NCI-H1092 treated with DMSO at 0.1 percent for 48 hours (cell line): ENCODE measurements at regions not wholly inside any gene's neighbourhood (a gene's known extent, or its start where the extent isn't known, plus 50 kb on each side); places are given as distances from the start of the nearest gene placed in this dataset.

Experiments used
- DNase-seq: peaks from one replicate; lab custom pipeline; 2025; lab: John Stamatoyannopoulos, UW

DNA sequence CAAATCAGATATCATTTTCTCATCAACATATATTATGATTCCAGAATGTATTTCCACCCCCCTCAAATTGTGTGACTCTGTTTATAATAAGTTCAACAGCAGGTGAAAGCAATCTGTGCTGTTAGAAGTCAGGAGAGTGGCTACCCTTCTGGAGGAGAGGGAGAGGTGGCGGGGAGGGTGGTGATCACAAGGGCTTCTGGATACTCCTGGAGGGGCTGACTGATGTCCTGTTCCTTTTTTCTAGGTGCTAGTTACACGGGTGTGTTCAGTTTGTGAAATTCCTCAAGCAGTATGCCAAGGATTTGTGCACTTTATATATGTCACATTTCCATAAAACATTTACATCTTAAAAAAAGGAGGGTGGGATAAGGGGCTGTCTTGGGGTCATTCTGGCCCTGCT lies 119.1 kb downstream of the IRF8 start:
- no peak for DNase-seq

DNA sequence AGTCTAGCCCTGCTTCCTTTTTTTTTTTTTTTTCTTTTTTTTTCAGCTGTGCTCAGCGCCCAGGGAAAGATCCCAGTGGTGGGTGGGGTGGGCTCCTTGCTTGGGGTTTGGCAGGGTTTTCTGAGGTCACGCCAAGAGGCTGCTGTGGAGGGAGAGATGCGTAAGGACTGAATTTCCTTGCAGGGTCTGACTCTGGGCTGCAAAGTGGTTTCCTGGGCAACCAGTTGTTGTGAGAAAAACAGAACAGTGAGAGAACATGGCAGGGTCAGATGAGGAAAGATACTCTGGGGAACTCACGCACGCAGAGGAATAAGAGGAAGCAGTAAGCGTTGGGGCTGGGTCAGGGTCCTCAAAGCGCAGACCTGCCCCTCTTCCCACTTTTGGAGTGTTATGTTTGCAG lies 119.5 kb downstream of the IRF8 start:
- no peak for DNase-seq

DNA sequence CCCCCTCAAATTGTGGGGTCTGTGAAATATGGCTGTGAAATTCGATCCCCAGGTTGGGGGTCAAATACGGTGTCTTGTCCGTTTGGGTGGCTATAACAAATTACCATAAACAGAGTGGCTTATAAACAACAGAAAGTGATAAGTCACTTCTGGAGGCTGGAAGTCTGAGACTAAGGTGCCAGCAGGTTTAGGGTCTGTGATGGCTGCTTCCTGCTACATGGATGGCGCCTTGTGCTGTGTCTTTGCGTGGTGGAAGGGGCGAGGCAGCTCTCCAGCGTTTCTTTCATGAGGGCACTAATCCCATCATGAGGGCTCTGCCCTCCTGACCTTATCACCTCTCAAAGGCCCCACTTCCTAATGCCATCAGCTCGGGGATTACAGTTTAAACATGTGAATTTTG lies 120.0 kb downstream of the IRF8 start:
- no peak for DNase-seq

DNA sequence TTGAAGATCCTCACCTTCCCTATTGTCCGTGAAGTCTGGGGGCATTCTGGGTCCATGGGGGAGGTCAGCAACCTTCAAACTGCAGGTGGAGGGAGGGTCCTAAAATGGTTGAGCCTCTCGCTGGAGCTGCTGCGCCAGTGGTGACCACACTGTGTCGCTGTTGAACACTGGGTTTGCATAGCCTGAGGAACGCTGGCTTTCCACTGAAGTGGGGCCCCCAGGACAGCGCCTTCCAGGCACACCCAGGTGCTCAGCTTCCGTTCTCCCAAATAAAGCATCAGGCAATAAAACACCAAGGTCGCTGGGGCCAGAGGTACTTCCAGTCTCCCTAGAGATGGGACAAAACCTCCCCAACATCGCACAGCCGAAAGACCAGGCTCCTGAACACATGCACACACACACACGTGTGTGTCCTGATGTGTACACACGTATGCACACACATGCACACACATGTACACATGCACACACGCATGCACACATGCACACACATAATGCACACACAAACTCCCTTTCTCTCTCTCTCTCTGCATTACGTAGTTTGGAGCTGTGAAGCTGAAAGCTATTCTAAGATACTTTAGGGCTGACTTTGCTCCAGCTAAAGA lies 120.6 kb downstream of the IRF8 start:
- DNase-seq, result no peak

DNA sequence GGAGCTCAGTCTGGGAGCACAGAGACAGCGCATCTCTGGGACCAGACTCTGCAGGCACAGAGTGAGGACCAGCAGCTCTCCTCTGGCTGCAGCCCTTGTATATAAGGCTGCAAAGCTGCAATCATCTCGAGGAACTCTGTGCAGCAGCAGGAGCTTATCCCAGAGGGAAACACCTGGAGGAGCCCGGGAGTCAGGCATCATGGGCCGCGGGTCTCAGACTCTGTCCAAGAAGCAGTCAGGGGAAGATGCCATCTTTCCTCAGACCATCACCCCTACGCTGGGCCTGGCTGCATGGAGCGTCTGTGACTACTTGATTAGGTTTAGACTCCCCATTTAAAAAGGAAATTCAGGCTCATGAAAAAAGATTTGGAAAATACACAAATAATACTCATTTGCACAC lies 122.0 kb downstream of the IRF8 start:
- no peak for DNase-seq

DNA sequence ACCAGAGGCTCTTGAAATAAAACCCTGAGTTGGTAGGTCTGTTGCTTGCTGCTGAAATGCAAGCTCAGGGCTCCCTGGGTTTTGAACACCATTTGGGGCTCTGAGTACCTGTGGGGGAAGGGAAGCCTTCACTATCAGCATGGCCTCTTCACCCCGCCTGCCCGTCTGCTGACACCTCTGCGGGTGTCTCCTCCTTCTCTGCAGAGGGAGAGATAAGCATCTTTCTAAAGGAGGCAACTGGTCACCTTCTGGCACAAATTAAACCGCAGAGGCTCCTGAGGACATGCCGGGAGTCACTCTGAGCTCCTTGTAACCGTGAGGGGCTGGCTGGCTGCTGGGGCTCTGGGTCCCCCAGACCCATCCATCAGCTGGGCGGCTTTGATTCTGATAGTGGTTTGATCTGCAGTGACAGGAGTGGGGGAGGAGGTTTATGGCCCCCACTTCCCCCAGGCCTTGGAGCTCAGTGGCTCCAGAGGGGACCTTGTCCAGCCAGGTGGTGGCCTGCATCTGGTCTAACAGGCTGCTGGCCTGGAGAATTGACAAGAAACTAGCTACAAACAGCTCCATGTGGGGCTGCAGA lies 123.5 kb downstream of the IRF8 start:
- DNase-seq, result no peak

DNA sequence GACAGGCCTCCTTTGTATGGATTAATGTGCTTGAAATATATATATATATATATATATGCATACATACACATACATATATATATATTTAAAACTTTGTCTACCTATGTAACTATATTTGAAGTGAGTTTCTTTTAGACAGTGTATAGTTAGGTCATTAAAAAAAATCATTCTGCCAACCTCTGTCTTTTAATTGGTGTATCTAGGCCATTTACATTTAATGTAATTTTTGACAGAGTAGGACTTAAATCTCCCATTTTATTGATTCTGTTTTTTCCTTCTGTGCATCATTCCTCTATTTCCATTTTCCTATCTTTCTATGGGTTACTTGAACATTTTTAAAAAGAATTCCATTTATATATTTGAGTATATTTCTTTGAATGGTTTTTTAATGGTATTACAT lies 125.2 kb downstream of the IRF8 start:
- DNase-seq, result no peak

DNA sequence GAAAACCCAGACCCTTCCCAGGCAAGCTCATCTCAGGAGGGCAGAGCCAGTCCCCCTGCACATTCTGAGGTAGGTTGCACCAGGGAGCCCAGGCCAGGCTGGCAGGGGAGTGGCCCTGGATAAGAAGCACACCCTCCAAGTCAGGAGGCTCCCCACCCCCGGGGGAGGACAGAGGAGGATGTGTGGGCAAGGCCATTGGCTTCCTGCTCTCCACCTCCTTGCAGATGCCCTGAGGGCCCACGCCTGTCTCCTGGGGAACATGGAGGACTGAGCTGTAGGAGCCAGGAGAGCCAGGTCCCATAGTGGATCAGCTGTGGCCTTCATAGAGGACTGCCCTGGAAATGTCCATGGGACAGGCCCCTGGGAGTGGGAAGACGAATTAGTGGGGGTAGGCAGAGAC lies 126.7 kb downstream of the IRF8 start:
- no peak for DNase-seq

DNA sequence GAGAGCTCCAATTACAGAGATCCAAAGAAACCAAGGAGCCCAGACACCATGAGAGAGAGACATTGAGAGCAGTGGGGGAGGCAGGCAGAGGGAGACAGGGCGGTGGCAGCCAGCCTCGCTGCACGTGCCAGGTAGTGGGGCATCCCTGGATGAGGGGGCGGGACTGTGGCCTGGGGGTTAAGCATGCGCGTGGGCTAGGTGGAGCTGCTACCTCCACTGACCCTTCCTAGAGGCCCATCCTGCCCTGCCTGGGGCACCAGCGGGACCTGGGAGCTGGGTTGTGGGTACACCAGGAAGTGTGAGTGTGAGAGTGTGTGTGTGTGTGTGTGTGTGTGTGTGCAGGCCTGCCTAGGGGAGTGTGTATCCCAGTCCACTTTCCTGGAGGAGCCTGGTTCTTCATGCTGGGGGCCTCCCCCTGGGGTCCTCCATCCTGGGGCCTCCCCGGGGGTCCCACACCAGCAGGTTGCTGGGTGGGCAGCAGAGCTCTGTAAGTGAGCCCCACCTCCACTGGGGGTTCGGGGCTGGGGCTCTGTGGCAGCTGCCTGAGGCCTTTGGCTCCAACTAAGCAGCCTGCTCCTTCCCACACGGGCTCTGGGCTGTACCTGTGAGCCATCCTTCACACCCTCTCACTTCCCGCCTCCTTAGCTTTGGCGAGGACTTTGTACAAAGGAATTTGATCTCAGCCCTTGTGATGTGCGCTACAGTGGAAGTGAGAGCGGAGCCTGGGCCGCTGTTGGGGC lies 127.4 kb downstream of the IRF8 start:
- no peak for DNase-seq

DNA sequence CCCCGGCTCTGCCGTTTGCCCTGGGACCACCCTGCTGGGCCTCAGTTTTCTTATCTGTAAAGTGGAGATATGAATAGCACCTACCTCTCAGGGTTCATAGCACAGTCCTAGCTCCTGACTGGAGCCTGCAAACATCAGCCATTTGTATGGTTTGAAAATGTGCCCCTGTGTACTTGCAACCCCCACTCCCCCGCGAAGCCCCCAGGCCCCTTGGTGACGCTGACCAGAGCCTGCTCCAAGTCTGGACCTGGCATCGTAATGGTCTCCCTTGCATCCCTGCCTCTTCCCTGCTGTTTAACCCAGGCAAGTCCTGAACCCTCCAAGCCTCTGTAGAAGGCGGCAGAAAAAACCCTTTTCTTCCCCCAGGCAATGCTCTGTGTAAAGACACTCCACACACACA lies 128.0 kb downstream of the IRF8 start:
- no peak for DNase-seq

DNA sequence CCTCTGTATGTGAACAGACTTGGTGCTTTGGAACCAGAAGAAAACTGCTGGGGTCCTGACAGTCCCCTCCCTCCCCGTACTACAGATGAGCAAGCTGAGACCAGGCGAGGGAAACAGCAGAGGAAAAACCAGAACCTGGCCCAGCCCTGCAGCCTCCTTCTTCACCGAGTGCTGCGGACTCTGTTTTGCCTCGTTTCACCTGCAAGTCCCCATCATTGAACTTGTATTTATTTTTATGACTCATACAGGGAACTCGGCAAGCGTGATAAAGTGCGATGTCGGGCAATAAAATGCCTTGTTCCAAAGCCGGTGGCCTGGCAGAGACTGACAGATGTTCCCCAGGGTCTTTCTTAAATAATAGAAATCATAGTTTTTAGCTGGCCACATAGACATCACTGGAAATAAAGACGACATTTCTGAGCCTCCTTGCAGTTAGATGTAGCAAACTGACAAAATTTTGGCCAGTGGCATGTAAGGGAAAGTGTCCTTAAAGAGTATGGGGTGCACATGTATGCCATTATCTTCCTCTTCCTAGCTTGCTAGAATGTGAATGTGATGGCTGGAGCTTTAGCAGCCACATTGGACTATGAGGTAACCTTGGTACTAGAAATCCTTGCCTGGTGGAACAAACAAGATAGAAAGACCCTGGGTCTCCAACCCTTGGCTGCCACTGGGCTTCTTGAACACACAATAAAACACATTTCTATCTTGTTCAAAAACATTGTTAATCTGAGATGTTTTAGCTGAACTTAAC lies 128.6 kb downstream of the IRF8 start:
- DNase-seq, result no peak

DNA sequence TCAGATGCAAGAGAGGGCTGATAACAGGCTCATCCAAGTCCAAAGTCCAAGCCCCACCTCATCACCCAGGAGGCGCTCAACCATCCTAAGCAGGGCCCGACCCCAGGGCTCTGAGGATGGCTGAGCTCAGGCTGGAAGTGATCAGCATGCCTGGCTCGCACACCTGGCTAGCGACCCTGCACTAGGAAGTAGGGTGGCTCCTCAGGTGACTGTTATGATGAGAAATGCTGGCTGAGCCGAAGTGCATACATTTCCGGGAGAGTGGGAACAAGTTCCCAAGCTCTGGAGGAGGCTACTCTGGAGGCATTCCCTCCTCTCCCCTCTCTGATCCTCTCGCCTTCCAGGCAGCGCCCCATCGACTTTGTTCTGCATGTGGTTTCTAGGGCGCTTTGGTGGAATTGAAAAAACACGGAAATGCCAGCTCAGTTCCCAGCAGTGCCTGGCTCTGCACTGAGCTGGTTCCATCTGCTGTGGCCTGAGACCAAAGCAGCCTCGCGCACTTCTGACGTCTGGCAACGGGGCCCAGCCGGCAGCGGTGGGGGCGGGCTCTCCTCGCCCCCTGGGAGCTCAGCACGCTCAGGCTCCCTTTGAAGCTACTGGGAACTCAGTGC lies 130.3 kb downstream of the IRF8 start:
- DNase-seq, result no peak

DNA sequence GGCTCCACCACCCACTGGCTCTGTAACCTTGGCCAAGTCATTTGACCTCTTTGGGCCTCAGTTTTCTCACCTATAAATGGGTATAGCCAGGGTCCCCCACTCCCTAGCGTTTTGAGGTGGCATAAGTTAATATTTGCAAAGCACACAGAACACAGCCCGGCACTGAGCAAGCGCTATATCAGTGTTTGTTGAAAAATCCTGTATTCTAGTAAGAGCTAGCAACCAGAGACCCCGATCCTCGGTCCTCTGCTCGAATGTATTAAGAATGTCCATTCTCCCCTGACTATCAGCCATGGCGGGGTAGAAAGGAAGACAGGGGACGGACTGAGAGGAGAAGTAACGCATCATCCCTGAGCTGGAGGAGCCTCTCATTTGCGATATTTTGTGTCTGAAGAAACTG lies 131.2 kb downstream of the IRF8 start:
- DNase-seq, result no peak

DNA sequence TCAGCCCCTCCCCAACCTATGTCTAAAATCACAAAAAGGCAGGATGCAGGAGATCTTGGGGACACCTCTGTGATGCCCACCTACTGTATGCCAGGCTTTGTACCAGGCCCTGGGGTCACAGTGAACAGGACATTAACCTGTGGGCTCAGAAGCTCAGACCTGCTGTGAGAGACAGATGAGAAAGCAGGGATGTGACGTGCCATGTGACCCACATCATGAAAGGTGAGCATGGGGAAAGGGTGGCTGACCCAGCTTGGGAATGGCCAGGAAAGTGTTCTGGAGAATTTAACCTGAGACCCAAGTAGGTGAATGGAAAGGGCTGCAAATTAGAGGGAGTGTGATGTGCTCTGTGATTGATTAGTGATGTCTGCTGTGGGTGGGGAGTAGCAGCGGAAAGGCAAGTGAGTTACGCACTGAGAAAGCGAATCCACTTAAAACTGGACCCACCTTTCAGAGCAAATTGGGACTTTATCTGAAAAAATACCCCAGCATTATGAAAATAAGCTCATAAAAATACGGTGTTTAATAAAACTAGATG lies 132.2 kb downstream of the IRF8 start:
- no peak for DNase-seq

DNA sequence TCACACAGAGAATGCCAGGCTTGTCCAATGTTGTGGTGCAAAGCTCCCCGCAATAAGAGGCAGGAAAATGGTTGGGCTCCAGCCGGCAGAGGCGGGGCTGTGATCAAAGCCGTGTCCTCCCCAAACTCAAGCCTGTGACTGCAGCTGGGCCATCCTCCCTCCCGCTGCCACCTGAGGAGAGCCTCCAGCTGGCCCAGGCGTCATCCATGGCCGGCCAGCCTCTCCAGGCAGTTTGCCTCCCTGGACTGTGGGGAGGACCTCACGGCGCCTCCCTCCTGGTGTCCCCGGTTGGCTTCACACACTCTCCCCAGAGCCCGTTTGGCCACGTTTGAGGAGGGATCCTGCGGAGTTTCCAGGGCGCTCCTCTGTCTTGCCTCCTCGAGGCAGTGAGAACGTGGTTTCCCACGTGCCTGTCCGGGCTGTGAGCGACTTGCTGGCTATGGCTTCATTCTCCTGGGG lies 134.1 kb downstream of the IRF8 start:
- no peak for DNase-seq

DNA sequence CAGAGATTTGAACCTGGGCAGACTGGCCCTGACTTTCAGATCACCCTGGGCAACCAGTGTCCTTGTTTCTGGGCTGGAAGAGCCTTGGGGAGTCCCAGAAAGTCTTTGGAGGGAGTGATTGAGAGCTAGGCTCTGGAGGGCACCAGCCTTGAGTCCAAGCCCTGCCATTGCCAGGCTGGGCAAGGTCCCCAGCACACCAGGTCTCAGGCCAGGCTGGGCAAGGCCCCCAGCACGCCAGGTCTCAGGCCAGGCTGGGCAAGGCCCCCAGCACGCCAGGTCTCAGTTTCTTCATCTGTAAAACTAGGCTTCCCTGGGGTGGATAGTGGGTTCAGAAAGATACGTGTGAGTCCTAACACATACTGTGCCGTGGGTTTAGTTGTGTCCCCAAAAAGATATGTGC lies 135.0 kb downstream of the IRF8 start:
- DNase-seq, result no peak

DNA sequence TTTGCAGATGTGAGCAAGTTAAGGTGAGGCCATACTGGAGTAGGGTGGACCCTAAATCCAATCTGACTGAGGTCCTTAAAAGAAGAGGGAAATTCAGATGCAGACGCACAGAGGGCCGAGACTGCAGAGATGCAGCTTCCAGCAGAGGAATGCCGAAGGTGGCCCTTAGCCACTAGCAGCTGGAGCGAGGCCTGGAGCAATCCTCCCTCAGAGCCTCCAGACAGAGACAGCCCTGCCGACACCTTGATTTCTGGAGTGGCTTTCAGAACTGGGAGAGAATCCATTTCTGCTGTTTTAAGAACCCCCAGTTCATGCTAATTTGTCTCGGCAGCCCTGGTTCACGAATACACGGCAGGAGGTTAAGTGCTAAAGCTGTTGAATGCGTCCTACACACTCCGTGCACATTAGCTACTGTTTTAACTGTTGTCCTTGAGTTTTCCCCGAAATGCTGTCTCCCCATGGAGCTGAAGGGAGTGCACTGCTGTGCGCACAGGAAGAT lies 135.5 kb downstream of the IRF8 start:
- DNase-seq, result no peak

DNA sequence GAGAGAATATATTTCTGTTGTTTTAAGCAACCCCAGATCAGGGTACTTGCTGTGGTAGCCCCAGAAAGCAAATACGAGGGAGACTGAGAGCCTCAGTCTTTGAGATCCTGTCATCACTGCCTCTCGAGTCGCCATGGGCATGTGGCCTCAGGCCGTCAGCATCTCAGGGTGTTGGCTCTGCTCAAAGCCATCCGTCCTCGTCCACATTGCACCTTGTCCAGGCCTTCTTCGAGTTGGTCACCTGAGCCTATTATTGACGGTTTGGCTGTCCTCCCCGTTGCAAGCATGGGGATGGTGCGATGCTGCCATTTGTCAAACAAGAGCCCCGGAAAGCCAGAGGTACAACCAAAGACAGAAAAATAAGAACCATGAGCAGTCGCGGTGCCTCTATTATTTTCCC lies 136.9 kb downstream of the IRF8 start:
- no peak for DNase-seq

DNA sequence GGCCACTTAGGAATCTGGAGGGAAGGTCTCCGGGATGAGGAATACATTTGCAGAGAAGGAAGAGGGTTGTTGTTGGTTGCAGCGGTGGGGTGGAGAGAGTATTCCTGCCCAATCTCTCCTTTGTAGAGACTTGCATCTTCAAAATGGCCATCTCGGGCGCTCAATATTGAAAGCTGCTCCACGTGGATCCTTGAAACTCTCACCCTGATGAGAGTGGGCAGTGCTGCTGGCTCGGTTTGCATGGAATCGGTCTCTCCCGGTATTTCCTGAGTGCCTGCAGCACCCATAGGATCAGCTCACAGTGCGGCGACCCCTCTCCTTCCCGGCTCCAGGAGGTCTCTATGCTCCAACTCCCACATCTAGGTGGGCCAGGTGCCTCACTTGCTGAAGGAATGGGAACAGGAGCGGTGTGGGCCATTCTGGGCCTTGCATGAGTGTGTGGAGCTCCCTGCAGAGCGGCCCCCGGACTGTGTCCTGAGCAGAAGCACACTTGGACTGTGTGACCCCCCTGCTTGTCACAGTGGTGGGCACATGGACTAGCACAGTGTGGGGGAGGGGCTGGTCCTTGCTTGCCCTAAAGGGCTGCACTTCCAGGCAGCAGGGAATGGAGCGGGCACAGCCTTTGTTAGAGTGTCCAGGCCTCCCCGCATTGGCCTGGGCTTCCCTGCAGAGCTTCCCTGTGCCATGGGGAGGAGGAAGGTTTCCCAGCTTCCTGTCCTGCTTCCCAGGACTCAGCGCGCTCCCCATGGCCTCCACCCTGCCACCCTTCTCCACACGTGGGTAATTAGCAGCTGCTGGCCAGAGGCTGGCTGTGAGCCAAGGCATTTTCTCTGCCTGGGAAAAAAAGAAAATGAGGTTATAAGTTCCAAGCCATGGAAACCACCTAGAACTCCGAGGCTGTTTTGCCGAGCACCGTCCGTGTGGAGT lies 139.3 kb downstream of the IRF8 start:
- no peak for DNase-seq

DNA sequence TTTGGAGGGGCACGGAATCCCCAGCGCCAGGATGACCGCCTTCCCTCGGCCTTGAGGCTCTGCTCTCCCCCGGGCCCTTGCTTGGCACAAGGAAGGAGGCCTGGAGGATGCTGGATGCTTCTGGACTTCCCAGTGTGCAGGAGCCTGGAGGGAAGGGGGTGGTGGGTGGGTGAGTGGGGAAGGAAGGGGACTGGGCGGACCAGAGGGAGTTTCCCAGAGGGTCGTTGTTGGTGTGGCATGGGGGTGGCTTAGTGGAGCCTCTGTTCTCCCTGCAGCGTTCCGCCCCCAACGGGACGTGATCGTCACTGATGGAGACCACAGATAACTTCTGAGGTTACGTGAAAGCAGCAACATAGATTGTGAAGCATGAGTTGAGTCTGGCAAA lies 140.0 kb downstream of the IRF8 start:
- DNase-seq, result no peak

DNA sequence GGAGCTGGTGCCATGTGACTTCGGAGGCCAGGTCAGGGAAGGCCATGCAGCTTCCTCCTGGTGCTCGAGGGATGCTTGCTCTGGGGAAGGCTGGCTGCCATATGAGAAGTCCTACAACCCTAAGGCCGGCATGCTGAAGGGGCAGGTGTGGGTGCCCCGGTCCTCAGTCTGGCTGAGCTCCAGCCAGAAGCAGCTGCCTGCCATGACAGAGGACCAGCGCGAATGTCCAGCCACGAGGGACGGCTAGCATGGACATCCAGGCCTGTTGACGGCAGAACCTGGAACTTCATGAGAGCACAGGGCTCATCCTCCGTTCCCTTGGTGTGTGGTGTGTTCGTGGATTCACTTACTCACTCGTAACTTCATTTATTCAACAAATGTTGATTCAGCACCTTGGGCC lies 140.6 kb downstream of the IRF8 start:
- DNase-seq, result no peak
